HCT116 (cell line): ENCODE measurements at regions not wholly inside any gene's neighbourhood (a gene's known extent, or its start where the extent isn't known, plus 50 kb on each side); places are given as distances from the start of the nearest gene placed in this dataset.

ENCODE experiments used
- ATAC-seq: fragments of 200-7000 bp; cut with Tn5 transposase; 2 replicates; pipeline ENCODE4 v1.9.1; 2020; ENCODE audit warnings: mild to moderate bottlenecking, moderate library complexity
- BruUV-seq: library from RNA; stranded (reverse); fragments of 400-500 nt; replicated peaks from 2 replicates; lab custom pipeline; 2021; lab: Mats Ljungman, UMichigan
- CTCF ChIA-PET: fragments of 300-600 bp; sonication (Branson Sonifier 250); formaldehyde crosslinking; loops from one replicate; lab custom pipeline; 2021; ENCODE audit warnings: antibody characterized with exemption; lab: Charles Lee
- POLR2A ChIA-PET: fragments of 300-600, 350-600 bp; sonication (Branson Sonifier 250); formaldehyde crosslinking; loops from one replicate; lab custom pipeline; 2021; ENCODE audit warnings: antibody characterized with exemption; lab: Charles Lee
- RAD21 ChIA-PET, 2 experiments: fragments of 300-600 bp; sonication (Branson Sonifier 250); formaldehyde crosslinking; loops; one replicate each; lab custom pipeline; 2023; ENCODE audit warnings: low total read pairs in 2 of 2; ENCODE audit not compliant: uncharacterized antibody in 2 of 2, unreplicated experiment in 2 of 2, low non-redundant PET in 1 of 2; lab: Charles Lee
- DNase-seq: peaks from one replicate; pipeline ENCODE4 v3.0.0-alpha.2; 2010; ENCODE audit warnings: low read depth, low spot score
- H2AFZ ChIP-seq: fragments of 200-600 bp; shearing (Covaris generic), sonication (generic); 2 replicates; pipeline ENCODE4 v1.6.1; 2017; ENCODE audit warnings: low read depth, mixed run types, mixed read lengths, antibody characterized with exemption, low read length; ENCODE audit not compliant: poor library complexity, severe bottlenecking
- H3K27ac ChIP-seq: 2 replicates; pipeline ENCODE4 v1.5.1; 2012; ENCODE audit warnings: low read depth, low read length
- H3K27me3 ChIP-seq: fragments of 200-600 bp; sonication (generic); 2 replicates; pipeline ENCODE4 v1.6.1; 2016; ENCODE audit warnings: mixed run types, low read length, mixed read lengths; ENCODE audit not compliant: insufficient read depth
- H3K36me3 ChIP-seq, 2 experiments: fragments of 200-500 bp in 1 of 2; fragments of 200-600 bp in 1 of 2; sonication (Bioruptor generic) in 1 of 2; sonication (generic) in 1 of 2; 2 replicates each; pipeline versions ENCODE4 v1.5.1 to v1.6.1; 2014 to 2016; ENCODE audit warnings: low read length in 2 of 2, inconsistent platforms in 1 of 2, mixed read lengths in 1 of 2, mixed run types in 1 of 2; ENCODE audit not compliant: insufficient read depth in 2 of 2, control insufficient read depth in 1 of 2
- H3K4me1 ChIP-seq, 2 experiments: fragments of 200-600 bp in 1 of 2; sonication (generic) in 1 of 2; 2 replicates each; pipeline versions ENCODE4 v1.5.1 to v1.6.1; 2012 to 2017; ENCODE audit warnings: low read length in 2 of 2, inconsistent platforms in 1 of 2, mild to moderate bottlenecking in 1 of 2, mixed read lengths in 1 of 2, mixed run types in 1 of 2, moderate library complexity in 1 of 2; ENCODE audit not compliant: insufficient read depth in 2 of 2, control insufficient read depth in 1 of 2
- H3K4me2 ChIP-seq: fragments of 200-600 bp; sonication (generic); 2 replicates; pipeline ENCODE4 v1.6.1; 2017; ENCODE audit warnings: mixed run types, low read length, mixed read lengths
- H3K4me3 ChIP-seq, 2 experiments: fragments of 200-600 bp in 1 of 2; sonication (generic) in 1 of 2; replicated peaks in 1 of 2; 2 replicates each; pipeline ENCODE4 v1.5.1; 2011 to 2016; ENCODE audit warnings: low read length in 2 of 2, control low read depth in 1 of 2, low read depth in 1 of 2, mild to moderate bottlenecking in 1 of 2, mixed read lengths in 1 of 2, mixed run types in 1 of 2
- H3K79me2 ChIP-seq: fragments of 200-600 bp; sonication (generic); 2 replicates; pipeline ENCODE4 v1.6.1; 2017; ENCODE audit warnings: mild to moderate bottlenecking, mixed run types, low read length, moderate library complexity, mixed read lengths; ENCODE audit not compliant: insufficient read depth
- H3K9ac ChIP-seq: fragments of 200-600 bp; sonication (generic); 2 replicates; pipeline ENCODE4 v1.6.1; 2016; ENCODE audit warnings: low read length, mixed read lengths
- H3K9me2 ChIP-seq: fragments of 200-600 bp; sonication (generic), shearing (Covaris generic); 2 replicates; pipeline ENCODE4 v1.6.1; 2017; ENCODE audit warnings: mixed run types, mild to moderate bottlenecking, moderate library complexity; ENCODE audit not compliant: insufficient read depth
- H3K9me3 ChIP-seq, 2 experiments: fragments of 200-500 bp in 1 of 2; fragments of 200-600 bp in 1 of 2; sonication (Bioruptor generic) in 1 of 2; sonication (generic) in 1 of 2; 2 replicates each; pipeline ENCODE4 v1.6.1; 2014 to 2017; ENCODE audit warnings: low read length in 2 of 2, mixed read lengths in 2 of 2, inconsistent platforms in 1 of 2, low read depth in 1 of 2, mild to moderate bottlenecking in 1 of 2, mixed run types in 1 of 2, moderate library complexity in 1 of 2; ENCODE audit not compliant: control insufficient read depth in 1 of 2, insufficient read depth in 1 of 2
- H4K20me1 ChIP-seq: fragments of 200-600 bp; sonication (generic), shearing (Covaris generic); 2 replicates; pipeline ENCODE4 v1.6.1; 2017; ENCODE audit warnings: mixed run types, mild to moderate bottlenecking, moderate library complexity; ENCODE audit not compliant: insufficient read depth
- CBX3 ChIP-seq: IDR thresholded peaks from 2 replicates; pipeline ENCODE4 v1.6.1; 2012; ENCODE audit warnings: low read depth
- CEBPB ChIP-seq: IDR thresholded peaks from 2 replicates; pipeline ENCODE4 v1.6.1; 2012; ENCODE audit warnings: low read depth
- EGR1 ChIP-seq: IDR thresholded peaks from 2 replicates; pipeline ENCODE4 v1.6.1; 2012; ENCODE audit warnings: low read depth
- ELF1 ChIP-seq: IDR thresholded peaks from 2 replicates; pipeline ENCODE4 v1.6.1; 2012; ENCODE audit warnings: low read depth, borderline replicate concordance
- EZH2 ChIP-seq: fragments of 200-600 bp; sonication (generic); IDR thresholded peaks from 2 replicates; pipeline ENCODE4 v1.6.1; 2017; ENCODE audit warnings: antibody characterized with exemption, mixed run types
- EZH2phosphoT487 ChIP-seq: fragments of 200-600 bp; IDR thresholded peaks from 2 replicates; pipeline ENCODE4 v1.6.1; 2018; ENCODE audit warnings: antibody characterized with exemption, borderline replicate concordance
- FOSL1 ChIP-seq: IDR thresholded peaks from 2 replicates; pipeline ENCODE4 v1.6.1; 2012; ENCODE audit warnings: low read depth
- JUND ChIP-seq: IDR thresholded peaks from 2 replicates; pipeline ENCODE4 v1.6.1; 2012
- MAX ChIP-seq: IDR thresholded peaks from 2 replicates; pipeline ENCODE4 v1.6.1; 2012
- POLR2A ChIP-seq: IDR thresholded peaks from 2 replicates; pipeline ENCODE4 v1.7.0; 2011; ENCODE audit warnings: borderline replicate concordance; ENCODE audit not compliant: insufficient read depth, insufficient read length; ENCODE audit errors: extremely low read depth
- POLR2AphosphoS5 ChIP-seq: IDR thresholded peaks from 2 replicates; pipeline ENCODE4 v1.6.1; 2011; ENCODE audit warnings: mild to moderate bottlenecking, low read depth, low read length, moderate library complexity
- RAD21 ChIP-seq: IDR thresholded peaks from 2 replicates; pipeline ENCODE4 v1.6.1; 2012; ENCODE audit warnings: low read depth, mild to moderate bottlenecking
- REST ChIP-seq: IDR thresholded peaks from 2 replicates; pipeline ENCODE4 v1.6.1; 2012; ENCODE audit warnings: low read depth
- SIN3A ChIP-seq: IDR thresholded peaks from 2 replicates; pipeline ENCODE4 v1.6.1; 2012; ENCODE audit warnings: low read depth
- SP1 ChIP-seq: IDR thresholded peaks from 2 replicates; pipeline ENCODE4 v1.6.1; 2012; ENCODE audit warnings: low read depth
- SRF ChIP-seq: IDR thresholded peaks from 2 replicates; pipeline ENCODE4 v1.6.1; 2012; ENCODE audit warnings: low read depth
- TCF7L2 ChIP-seq: IDR thresholded peaks from 2 replicates; pipeline ENCODE4 v1.7.0; 2011; ENCODE audit warnings: borderline replicate concordance, inconsistent platforms; ENCODE audit not compliant: insufficient read depth, insufficient read length; ENCODE audit errors: extremely low read depth
- YY1 ChIP-seq: IDR thresholded peaks from 2 replicates; pipeline ENCODE4 v1.6.1; 2011; ENCODE audit warnings: low read length, low read depth, moderate library complexity, mild to moderate bottlenecking; ENCODE audit not compliant: insufficient replicate concordance; ENCODE audit errors: extremely low read depth
- ZBTB33 ChIP-seq: IDR thresholded peaks from 2 replicates; pipeline ENCODE4 v1.6.1; 2011; ENCODE audit warnings: mild to moderate bottlenecking, low read length, moderate library complexity; ENCODE audit not compliant: insufficient replicate concordance; ENCODE audit errors: extremely low read depth
- ZFX ChIP-seq: fragments of 450-650 bp; IDR thresholded peaks from 2 replicates; pipeline ENCODE4 v1.6.1; 2017
- ZNF274 ChIP-seq: fragments of 200-500 bp; sonication (Bioruptor generic); IDR thresholded peaks from 2 replicates; pipeline ENCODE4 v1.6.1; 2014; ENCODE audit warnings: mild to moderate bottlenecking, low read depth, low read length, inconsistent platforms
- intact Hi-C: fragments of 100-400 bp; cut with micrococcal nuclease; formaldehyde crosslinking; loops from 2 replicates; pipeline ENCODE4 v1.10.0; 2022
- TF ChIP-seq, protein P1 (sequence below): IDR thresholded peaks from 2 replicates; pipeline ENCODE4 v1.6.1; 2012

DNA sequence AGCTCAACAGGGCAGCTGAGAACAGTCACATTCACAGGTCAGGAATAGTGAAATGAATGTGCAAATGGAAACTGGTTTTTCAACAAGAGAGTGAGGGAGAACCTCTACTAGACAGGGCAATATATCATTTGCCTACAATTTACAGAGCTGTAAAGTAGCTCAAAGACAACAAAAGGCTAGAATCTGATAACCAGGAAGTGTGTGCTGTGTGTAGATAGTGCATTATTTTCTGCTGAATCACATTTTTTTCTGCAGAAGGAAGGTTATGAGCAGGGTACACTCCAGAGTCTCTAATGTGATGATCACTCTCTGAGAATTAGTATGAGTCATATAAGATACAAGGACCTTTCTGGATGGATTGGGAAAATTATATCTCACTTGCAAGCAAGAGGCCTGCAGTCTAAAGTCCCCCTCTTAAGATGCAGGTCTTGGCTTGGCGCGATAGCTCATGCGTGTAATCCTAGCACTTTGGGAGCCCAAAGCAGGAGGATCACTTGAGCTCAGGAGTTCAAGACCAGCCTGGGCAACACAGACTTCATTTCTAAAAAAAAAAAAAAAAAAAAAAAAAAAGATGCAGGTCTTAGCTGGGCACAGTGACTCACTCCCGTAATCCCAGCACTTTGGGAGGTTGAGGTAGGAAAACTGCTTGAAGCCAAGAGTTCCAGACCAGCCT, 59.9 kb upstream of the COBL start:
- no peaks in the 10 kb centered on the region for H3K9me3 ChIP-seq
- H3K36me3 ChIP-seq = no peaks in the 10 kb centered on the region
- peak overlapping the region in 1 of 2 experiments; percentile 25; a peak in 2 of 4 replicates for H3K4me3 ChIP-seq
- no peaks in the 10 kb centered on the region for H3K9me2 ChIP-seq
- ChIA-PET RAD21 (interaction anchor here (0.7 to 0.8 kb wide), 2 partner anchors 54 to 214 kb away, joined by 3 to 5 read pairs; no protein-coding TSS in a partner anchor), POLR2A (interaction anchor here (0.7 kb wide), 1 partner anchor 227 kb away, joined by 3 read pairs; no protein-coding TSS in a partner anchor), CTCF (interaction anchor here (0.8 to 3.5 kb wide), 4 partner anchors 51 to 1284 kb away, joined by 3 to 24 read pairs (median 4); no protein-coding TSS in a partner anchor)
- no peaks in the 10 kb centered on the region for H4K20me1 ChIP-seq
- peak overlapping the region; percentile 33 for H3K9ac ChIP-seq
- peak overlapping the region; percentile 80 for H3K27ac ChIP-seq
- DNase-seq (peak; percentile 79), ATAC-seq (peak; percentile 80)
- peaks cover 29 to 48% of the 10 kb centered on the region in 2 experiments for H3K4me1 ChIP-seq
- peak overlapping the region; percentile 24 for H2AFZ ChIP-seq
- BruUV-seq = no TSS peak
- no peaks in the 10 kb centered on the region for H3K27me3 ChIP-seq
- intact Hi-C loops = loop anchor here (10.0 kb wide), 1 partner anchor 932 kb away; no protein-coding TSS in a partner anchor
- peak overlapping the region; percentile 60 for H3K4me2 ChIP-seq
- no peaks in the 10 kb centered on the region for H3K79me2 ChIP-seq
- TF ChIP-seq RAD21 (0 out of 2 replicates have a peak, but pooled peaks have one; percentile 10), REST (no peak), ZNF274 (no peak), CBX3 (peak; percentile 74; the same call in 1 of the 2 replicates), ELF1 (peak; percentile 60; the same call in 1 of the 2 replicates), MAX (peak; percentile 47; the same call in 1 of the 2 replicates), ZBTB33 (no peak), POLR2AphosphoS5 (no peak), ZFX (no peak), SIN3A (peak; percentile 58; the same call in 1 of the 2 replicates), EZH2 (no peak), JUND (peak; percentile 81), TCF7L2 (no peak), YY1 (no peak), FOSL1 (peak; percentile 91), SP1 (peak; percentile 86), SRF (peak; percentile 62; the same call in 1 of the 2 replicates), CEBPB (peak; percentile 63), EGR1 (no peak), EZH2phosphoT487 (no peak), POLR2A (no peak)
- TF ChIP-seq, protein P1, sequence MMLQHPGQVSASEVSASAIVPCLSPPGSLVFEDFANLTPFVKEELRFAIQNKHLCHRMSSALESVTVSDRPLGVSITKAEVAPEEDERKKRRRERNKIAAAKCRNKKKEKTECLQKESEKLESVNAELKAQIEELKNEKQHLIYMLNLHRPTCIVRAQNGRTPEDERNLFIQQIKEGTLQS = no peak
